ENCODE measurements at regions not wholly inside any gene's neighbourhood (a gene's known extent, or its start where the extent isn't known, plus 50 kb on each side); places are given as distances from the start of the nearest gene placed in this dataset.

GRCh38 chr11:79918846-79919245, 478.0 kb upstream of the TENM4 start:
- no peak for DNase-seq

GRCh38 chr11:79906164-79906563, 465.3 kb upstream of the TENM4 start:
- DNase-seq: no peak

GRCh38 chr11:79902493-79902892, 461.7 kb upstream of the TENM4 start:
- peak; percentile 77 for DNase-seq

GRCh38 chr11:79897896-79898295, 457.1 kb upstream of the TENM4 start:
- DNase-seq: no peak

GRCh38 chr11:79896258-79896657, 455.4 kb upstream of the TENM4 start:
- peak; percentile 5 for DNase-seq

- DNase-seq: no peak
Measured at GRCh38 chr11:79894111-79894510, 453.3 kb upstream of the TENM4 start.

GRCh38 chr11:79890272-79890671, 449.4 kb upstream of the TENM4 start:
- no peak for DNase-seq

- DNase-seq: no peak
Measured at GRCh38 chr11:79864882-79865281, 424.1 kb upstream of the TENM4 start.

GRCh38 chr11:79860336-79860735, 419.5 kb upstream of the TENM4 start:
- no peak for DNase-seq

GRCh38 chr11:79857377-79858214, 416.8 kb upstream of the TENM4 start:
- no peak for DNase-seq

GRCh38 chr11:79852176-79852575, 411.3 kb upstream of the TENM4 start:
- DNase-seq: no peak

GRCh38 chr11:79845002-79845709, 404.3 kb upstream of the TENM4 start:
- no peak for DNase-seq

- no peak for DNase-seq
Measured at GRCh38 chr11:79834015-79834414, 393.2 kb upstream of the TENM4 start.

GRCh38 chr11:79830446-79830845, 389.6 kb upstream of the TENM4 start:
- no peak for DNase-seq

GRCh38 chr11:79829891-79830290, 389.1 kb upstream of the TENM4 start:
- no peak for DNase-seq

GRCh38 chr11:79822766-79823165, 381.9 kb upstream of the TENM4 start:
- no peak for DNase-seq

- DNase-seq: no peak
Measured at GRCh38 chr11:79813551-79813950, 372.7 kb upstream of the TENM4 start.

- no peak for DNase-seq
Measured at GRCh38 chr11:79809487-79809886, 368.7 kb upstream of the TENM4 start.

GRCh38 chr11:79807506-79807905, 366.7 kb upstream of the TENM4 start:
- DNase-seq: no peak

- no peak for DNase-seq
Measured at GRCh38 chr11:79796704-79797103, 355.9 kb upstream of the TENM4 start.

- no peak for DNase-seq
Measured at GRCh38 chr11:79794484-79795393, 353.9 kb upstream of the TENM4 start.

GRCh38 chr11:79794057-79794456, 353.2 kb upstream of the TENM4 start:
- DNase-seq: no peak

GRCh38 chr11:79786961-79787360, 346.1 kb upstream of the TENM4 start:
- no peak for DNase-seq

Data from fibroblast of skin of right biceps (primary cell).